Fibroblast of lung (primary cell): ENCODE measurements at regions not wholly inside any gene's neighbourhood (a gene's known extent, or its start where the extent isn't known, plus 50 kb on each side); places are given as distances from the start of the nearest gene placed in this dataset.

Experiments
- EZH2 ChIP-seq: IDR thresholded peaks from 2 replicates; pipeline ENCODE4 v1.5.1; 2012; ENCODE audit warnings: low read length, control low read depth, mild to moderate bottlenecking; ENCODE audit errors: missing control alignments
- TF ChIP-seq, protein P1 (sequence below), 2 donors: IDR thresholded peaks in 1 of 2; conservative IDR thresholded peaks in 1 of 2; 1 replicate in 1 of 2; 2 replicates in 1 of 2; pipeline ENCODE4 v1.5.1; 2011 to 2012; ENCODE audit warnings: low read length in 2 of 2, control low read depth in 1 of 2, inconsistent platforms in 1 of 2, low read depth in 1 of 2, mild to moderate bottlenecking in 1 of 2

DNA sequence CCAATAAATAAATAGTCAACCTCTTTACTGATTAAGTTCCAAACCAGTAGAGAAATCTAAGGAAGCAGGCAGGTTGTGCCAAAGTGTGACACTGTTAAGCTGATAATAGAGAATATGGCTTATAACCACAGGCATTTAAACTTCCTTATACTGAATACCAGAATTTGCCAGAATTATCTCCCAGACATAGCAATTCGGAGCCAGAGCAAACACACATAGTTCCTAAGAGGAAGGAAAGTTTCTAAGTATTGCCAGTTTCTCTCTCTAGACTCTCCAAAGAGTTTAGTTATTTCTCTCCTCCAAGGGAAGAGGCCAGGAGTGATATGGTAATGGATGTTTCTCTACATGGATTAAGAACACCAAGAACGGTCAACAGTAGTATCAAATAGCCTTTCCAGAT is 191.7 kb upstream of the CPEB2 start:
- TF ChIP-seq, protein P1, sequence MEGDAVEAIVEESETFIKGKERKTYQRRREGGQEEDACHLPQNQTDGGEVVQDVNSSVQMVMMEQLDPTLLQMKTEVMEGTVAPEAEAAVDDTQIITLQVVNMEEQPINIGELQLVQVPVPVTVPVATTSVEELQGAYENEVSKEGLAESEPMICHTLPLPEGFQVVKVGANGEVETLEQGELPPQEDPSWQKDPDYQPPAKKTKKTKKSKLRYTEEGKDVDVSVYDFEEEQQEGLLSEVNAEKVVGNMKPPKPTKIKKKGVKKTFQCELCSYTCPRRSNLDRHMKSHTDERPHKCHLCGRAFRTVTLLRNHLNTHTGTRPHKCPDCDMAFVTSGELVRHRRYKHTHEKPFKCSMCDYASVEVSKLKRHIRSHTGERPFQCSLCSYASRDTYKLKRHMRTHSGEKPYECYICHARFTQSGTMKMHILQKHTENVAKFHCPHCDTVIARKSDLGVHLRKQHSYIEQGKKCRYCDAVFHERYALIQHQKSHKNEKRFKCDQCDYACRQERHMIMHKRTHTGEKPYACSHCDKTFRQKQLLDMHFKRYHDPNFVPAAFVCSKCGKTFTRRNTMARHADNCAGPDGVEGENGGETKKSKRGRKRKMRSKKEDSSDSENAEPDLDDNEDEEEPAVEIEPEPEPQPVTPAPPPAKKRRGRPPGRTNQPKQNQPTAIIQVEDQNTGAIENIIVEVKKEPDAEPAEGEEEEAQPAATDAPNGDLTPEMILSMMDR (conservative IDR thresholded peaks at IDR 0.05 in 1 of 2, IDR thresholded peaks at IDR 0.05 in 1 of 2; ENCODE audit: low read depth in 1 of 2, low read length in 2 of 2), result no peak
- TF ChIP-seq EZH2, result no peak
